Psoas muscle (tissue), 7 donors: ENCODE measurements at regions not wholly inside any gene's neighbourhood (a gene's known extent, or its start where the extent isn't known, plus 50 kb on each side); places are given as distances from the start of the nearest gene placed in this dataset.

Experiments
- ATAC-seq, 4 donors: fragments of 200-7000 bp; cut with Tn5 transposase; one replicate each; pipeline ENCODE4 v1.9.1; 2020; ENCODE audit warnings: moderate library complexity in 3 of 4, mild to moderate bottlenecking in 2 of 4
- DNase-seq, 2 donors: peaks; one replicate each; pipeline ENCODE4 v3.0.0-alpha.2; 2020
- H3K27ac ChIP-seq: fragments of 200-600 bp; one replicate; pipeline ENCODE4 v1.8.0; 2022
- H3K27me3 ChIP-seq, 3 donors: fragments of 200-600 bp in 1 of 3; one replicate each; pipeline versions ENCODE4 v1.6.1 to v1.8.0; 2013 to 2022; ENCODE audit warnings: low read length in 2 of 3, mild to moderate bottlenecking in 2 of 3, moderate library complexity in 1 of 3; ENCODE audit not compliant: insufficient read depth in 3 of 3
- H3K36me3 ChIP-seq, 2 donors: fragments of 200-600 bp in 1 of 2; one replicate each; pipeline versions ENCODE4 v1.6.1 to v1.8.0; 2013 to 2022; ENCODE audit warnings: low read depth in 1 of 2, mild to moderate bottlenecking in 1 of 2, moderate library complexity in 1 of 2; ENCODE audit not compliant: insufficient read depth in 1 of 2
- H3K4me1 ChIP-seq: fragments of 200-600 bp; one replicate; pipeline ENCODE4 v1.8.0; 2022
- H3K4me3 ChIP-seq: fragments of 200-600 bp; one replicate; pipeline ENCODE4 v1.8.0; 2022; ENCODE audit warnings: mild to moderate bottlenecking
- H3K9me3 ChIP-seq: fragments of 200-600 bp; one replicate; pipeline ENCODE4 v1.8.0; 2022
- WGBS, 3 donors: extraction: QIAGEN DNeasy Blood & Tissue Kit; methylation state at CpG; one replicate each; pipeline versions ENCODE4 v1.1.6 to v1.1.7; 2013; 5-methylcytosine and 5-hydroxymethylcytosine counted together
- intact Hi-C, 2 donors: fragments of 100-400 bp; cut with DNase I; formaldehyde crosslinking; loops; one replicate each; pipeline versions ENCODE4 v1.11.0 to v1.14.2; 2022
- TF ChIP-seq, protein P1 (sequence below): fragments of 200-600 bp; IDR thresholded peaks from one replicate; pipeline ENCODE4 v1.8.0; 2022; ENCODE audit warnings: antibody characterized with exemption
- donor health status: healthy with polysubstance abuse.
- donor health status: DM: no; HTN: no; CAD: no; lungs with moderate emphysema.
- donor health status: Bipolar disorder and iron deficiency.
- donor health status: healthy.
- donor health status: DM: yes; HTN: yes; CAD: no.
- donor health status: DM: no; HTN: no; CAD: no.
- donor health status: DM: yes; HTN: yes; CAD: no.

GRCh38 chr19:30096596-30097370 lies 154.7 kb downstream of the URI1 start:
- TF ChIP-seq, protein P1, sequence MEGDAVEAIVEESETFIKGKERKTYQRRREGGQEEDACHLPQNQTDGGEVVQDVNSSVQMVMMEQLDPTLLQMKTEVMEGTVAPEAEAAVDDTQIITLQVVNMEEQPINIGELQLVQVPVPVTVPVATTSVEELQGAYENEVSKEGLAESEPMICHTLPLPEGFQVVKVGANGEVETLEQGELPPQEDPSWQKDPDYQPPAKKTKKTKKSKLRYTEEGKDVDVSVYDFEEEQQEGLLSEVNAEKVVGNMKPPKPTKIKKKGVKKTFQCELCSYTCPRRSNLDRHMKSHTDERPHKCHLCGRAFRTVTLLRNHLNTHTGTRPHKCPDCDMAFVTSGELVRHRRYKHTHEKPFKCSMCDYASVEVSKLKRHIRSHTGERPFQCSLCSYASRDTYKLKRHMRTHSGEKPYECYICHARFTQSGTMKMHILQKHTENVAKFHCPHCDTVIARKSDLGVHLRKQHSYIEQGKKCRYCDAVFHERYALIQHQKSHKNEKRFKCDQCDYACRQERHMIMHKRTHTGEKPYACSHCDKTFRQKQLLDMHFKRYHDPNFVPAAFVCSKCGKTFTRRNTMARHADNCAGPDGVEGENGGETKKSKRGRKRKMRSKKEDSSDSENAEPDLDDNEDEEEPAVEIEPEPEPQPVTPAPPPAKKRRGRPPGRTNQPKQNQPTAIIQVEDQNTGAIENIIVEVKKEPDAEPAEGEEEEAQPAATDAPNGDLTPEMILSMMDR = no peak
- 81 to 84% (median 83%) methylated on average over 18 to 19 of the region's 19 CpGs for WGBS, 3 donors
- no peaks in the 10 kb centered on the region for H3K9me3 ChIP-seq
- H3K4me3 ChIP-seq = no peak overlapping the region
- DNase-seq (peak in 1 of 2 donors; percentile 36), ATAC-seq (no peak)
- intact Hi-C loops = no loop called here
- H3K36me3 ChIP-seq = no peaks in the 10 kb centered on the region
- H3K4me1 ChIP-seq = no peaks in the 10 kb centered on the region
- H3K27me3 ChIP-seq = no peaks in the 10 kb centered on the region
- H3K27ac ChIP-seq = no peak overlapping the region

DNA sequence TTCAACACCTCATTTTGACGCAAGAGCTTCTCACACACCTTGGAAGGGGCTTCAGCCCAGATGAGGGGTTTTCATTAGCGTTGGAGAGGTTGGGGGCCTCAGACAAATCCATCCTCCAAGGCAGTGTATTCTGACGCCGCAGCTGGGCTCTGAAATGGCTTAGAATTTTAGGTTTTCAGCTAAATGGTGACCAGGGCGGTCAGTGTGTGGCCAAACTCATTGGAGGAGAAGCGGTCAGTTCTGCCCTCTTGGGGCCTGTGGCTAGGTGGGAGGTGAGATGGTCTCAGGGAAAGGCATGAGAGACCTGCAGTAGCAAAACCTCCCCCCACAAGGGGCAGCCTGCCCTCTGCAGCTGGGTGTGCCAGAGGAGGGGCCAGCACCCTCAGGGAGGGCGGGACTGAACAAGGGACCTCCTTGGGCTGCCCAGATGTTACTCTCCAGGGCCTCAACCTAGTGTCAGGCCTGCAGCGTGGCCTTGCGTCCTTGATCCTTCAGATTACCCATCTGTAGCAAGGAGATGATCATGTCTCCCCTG lies 155.8 kb downstream of the URI1 start:
- no peak overlapping the region for H3K27ac ChIP-seq
- TF ChIP-seq, protein P1 = no peak
- intact Hi-C loops = no loop called here
- WGBS, 3 donors = 85 to 91% (median 91%) methylated on average over 9 of the region's 9 CpGs
- H3K27me3 ChIP-seq = no peaks in the 10 kb centered on the region
- H3K9me3 ChIP-seq = no peaks in the 10 kb centered on the region
- ATAC-seq = no peak
- DNase-seq = peak in 1 of 2 donors; percentile 8
- no peaks in the 10 kb centered on the region for H3K4me1 ChIP-seq
- H3K4me3 ChIP-seq = no peak overlapping the region
- H3K36me3 ChIP-seq = no peaks in the 10 kb centered on the region

GRCh38 chr19:30102239-30102638 lies 160.2 kb downstream of the URI1 start:
- Histone ChIP-seq H3K27me3 (peaks cover 0 to 2% (median 0%) of the 10 kb centered on the region in 3 donors), H3K4me3 (no peak overlapping the region), H3K4me1 (no peaks in the 10 kb centered on the region), H3K36me3 (no peaks in the 10 kb centered on the region), H3K27ac (no peak overlapping the region), H3K9me3 (no peaks in the 10 kb centered on the region)
- DNase-seq = peak in 1 of 2 donors; percentile 3
- intact Hi-C loops = no loop called here
- ATAC-seq = no peak
- WGBS, 3 donors = 86 to 96% (median 95%) methylated on average over 6 of the region's 6 CpGs
- TF ChIP-seq, protein P1 = no peak

DNA sequence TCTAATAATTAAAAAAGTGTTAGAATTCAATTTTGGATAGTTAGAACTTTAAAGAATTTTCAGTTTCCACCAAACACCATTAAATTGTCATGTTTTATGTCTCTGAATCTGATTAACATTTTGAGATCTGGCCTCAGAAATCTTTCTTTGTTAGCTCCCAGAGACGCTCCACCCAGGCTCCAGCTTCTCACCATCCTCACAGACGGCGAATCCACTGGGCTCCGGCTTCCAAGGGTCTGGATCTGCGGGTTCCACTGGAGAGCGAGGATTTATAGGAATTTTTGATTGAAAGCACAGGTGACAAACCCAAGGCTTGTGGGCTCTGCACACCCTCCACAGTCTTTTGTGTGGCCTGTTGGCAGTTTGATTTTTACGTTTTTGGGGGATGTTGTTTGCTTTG lies 160.6 kb downstream of the URI1 start:
- Histone ChIP-seq H3K9me3 (no peaks in the 10 kb centered on the region), H3K36me3 (no peaks in the 10 kb centered on the region), H3K4me1 (no peaks in the 10 kb centered on the region), H3K27me3 (peaks cover 0 to 2% (median 0%) of the 10 kb centered on the region in 3 donors), H3K4me3 (no peak overlapping the region), H3K27ac (no peak overlapping the region)
- TF ChIP-seq, protein P1 = no peak
- ATAC-seq (no peak), DNase-seq (no peak)
- WGBS, 3 donors = 65 to 68% (median 67%) methylated on average over 7 of the region's 7 CpGs
- intact Hi-C loops = no loop called here
